ENCODE measurements at regions not wholly inside any gene's neighbourhood (a gene's known extent, or its start where the extent isn't known, plus 50 kb on each side); places are given as distances from the start of the nearest gene placed in this dataset.
"Not testable (repeated sequence)": the region's sequence is repeated elsewhere in the genome, so short reads cannot be mapped to it uniquely, and the experiment has no call there.

DNA sequence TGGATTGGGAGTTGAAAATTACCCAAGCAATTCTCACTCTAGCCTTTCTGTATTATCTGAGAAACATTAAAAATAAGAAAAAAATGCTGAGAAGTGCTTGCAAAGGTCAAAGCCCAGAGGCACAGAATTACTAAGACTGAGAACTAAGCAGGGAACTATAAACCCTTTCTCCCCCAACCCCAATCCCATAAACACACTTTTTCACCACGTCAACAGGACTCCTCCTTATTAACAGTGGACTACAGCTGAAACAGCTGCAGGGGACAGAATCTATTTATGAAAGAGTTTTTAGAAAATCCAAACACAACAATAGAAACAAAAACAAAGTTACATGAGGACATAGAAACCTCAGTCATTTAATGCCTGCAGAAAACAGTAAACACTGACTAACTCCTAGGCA is 984.1 kb downstream of the TRAM1L1 start:
- DNase-seq, result no peak

DNA sequence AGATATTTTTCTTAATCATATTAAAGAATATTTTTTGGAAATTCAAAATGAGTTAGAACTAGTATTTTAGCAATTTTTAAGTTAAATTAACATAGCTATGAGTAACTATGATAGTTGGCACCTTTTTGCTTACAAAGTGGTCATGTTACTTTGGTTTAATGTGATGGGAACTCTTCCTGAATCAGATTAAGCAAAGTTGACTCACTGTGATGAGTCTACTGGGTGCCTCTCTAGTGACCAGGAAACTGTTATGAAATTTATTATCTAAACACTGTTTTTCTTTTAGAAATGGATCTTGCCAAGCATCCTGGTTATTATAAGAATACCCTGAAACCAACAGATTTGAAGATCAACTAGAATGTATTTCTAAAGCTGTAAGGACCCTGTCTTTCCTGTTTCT is 985.8 kb downstream of the TRAM1L1 start:
- DNase-seq, result no peak

DNA sequence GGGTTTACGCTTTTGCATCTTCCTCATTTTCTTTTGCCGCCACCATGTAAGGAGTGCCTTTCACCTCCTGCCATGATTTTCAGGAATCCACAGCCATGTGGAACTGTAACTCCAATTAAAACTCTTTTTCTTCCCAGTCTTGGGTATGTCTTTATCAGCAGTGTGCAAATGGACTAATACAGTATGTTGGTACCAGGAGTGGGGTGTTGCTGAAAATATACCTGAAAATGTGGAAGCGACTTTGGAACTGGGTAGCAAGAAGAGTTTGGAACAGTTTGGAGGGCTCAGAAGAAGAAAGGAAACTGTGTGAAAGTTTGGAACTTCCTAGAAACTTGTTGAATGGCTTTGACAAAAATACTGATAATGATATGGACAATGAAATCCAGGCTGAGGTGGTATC is 983.9 kb upstream of the NDST4 start:
- not testable (repeated sequence) for DNase-seq

DNA sequence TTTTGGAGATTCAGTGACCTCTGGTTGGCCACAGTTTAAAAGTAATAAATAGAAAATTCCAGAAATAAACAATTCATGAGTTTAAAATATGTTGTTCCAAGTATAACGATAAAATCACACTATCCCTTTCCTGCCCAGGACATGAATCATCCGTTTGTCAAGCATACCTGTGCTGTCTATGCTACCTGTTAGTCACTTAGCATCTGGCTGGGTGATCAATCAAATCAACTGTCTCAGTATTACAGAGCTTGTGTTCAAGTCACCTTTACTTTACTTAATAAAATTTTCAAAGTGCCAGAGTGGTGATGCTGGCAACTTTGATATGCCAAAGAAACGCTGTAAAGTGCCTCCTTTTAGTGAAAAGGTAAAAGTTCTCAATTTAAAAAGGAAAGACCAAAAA is 979.5 kb upstream of the NDST4 start:
- DNase-seq, result no peak

DNA sequence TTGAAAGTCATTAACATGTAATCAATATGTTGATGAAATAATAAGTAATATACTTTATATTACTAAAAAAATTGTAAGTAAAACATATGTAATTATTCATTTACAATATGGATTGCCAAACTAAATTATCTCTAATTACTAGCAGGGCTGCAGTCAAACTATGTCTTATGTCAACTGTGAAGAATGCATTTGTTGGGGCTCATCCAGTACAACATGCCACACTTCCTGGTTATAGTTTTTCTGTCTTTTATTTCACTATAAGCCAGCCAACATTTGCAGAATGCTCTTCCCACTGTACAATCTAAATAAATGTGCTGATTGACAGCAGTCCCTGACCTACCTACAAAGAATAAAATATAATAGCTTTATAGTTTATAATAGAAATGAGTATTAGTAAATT is 975.4 kb upstream of the NDST4 start:
- DNase-seq, result no peak

DNA sequence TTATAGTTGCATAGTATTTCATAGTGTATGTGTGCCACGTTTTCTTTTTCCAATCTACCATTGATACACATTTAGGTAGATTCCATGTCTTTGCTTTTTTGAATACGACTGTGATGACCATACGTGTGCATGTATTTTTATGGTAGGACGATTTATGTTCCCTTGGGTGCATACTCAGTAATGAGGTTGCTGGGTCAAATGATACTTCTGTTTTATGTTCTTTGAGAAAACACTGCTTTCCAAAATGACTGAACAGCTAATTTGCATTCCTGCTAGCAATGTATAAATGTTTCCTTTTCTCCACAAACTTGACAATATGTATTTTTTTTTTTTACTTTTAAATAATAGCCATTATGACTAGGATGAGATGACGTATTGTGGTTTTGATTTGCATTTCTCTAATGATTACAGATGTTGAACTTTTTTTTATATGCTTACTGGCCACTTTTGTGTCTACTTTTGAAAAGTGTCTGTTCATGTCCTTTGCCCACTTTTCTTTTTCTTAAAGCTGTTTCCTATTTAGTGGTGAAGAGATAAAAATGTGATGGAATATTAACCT is 969.5 kb upstream of the NDST4 start:
- no peak for DNase-seq

DNA sequence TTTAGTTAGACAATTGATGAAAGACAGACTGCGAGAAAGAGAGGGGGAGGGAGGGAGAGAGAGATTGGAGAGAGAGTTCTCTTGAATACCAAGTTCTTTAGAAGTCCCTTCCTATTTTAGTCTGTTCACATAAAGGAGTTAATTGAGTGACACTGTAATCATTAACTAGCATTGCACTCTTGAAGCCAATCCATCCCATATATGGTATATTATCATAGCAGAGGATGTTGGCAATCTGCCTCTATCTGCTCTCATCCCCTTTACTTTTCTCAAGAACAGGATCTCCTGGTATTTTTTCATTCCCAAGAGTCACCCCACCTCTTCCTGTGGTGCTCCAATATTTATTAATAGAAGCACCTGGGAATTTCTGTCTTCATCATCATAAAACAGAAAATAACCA is 959.6 kb upstream of the NDST4 start:
- DNase-seq, result no peak

DNA sequence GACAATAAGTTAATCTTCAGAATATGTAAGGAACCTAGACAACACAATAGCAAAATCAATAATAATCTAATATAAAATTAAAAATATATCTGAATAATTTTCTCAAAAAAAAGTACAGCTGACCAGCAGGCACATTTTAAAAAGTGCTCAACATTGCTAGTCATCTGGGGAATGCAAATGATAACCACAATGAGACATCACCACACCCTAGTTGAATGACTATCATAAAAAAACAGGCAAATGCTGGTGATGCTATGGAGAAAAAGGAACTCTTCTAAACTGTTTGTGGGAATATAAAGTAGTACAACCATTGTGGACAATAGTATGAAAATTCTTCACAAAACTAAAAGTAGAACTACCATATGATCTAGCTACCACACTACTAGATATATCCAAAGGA is 956.9 kb upstream of the NDST4 start:
- DNase-seq, result no peak

DNA sequence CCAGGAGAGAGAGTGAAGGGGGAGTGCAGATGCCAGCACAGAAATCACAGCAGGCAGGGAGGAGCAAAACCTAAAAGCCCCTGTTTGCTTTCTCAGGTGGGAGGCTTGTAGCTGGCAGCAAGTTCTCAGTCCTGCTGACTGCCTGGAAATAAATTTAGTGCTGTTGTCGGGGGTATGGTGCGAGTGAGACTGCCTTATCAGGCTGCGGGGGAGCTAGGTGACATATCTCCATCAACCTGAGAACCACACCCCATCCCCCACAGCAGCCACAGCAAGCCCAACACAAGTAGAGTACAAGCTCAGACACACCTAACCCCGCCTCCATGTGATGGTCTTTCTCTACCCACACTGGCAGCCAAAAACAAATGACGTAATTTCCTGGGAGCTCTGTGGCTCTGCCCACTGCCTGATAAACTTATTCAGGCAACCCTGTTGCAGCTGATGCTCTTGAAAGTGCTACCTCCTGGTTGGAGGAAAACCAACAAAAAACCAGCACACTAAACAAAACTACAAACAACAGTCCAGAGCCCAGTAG is 953.4 kb upstream of the NDST4 start:
- DNase-seq, result no peak

DNA sequence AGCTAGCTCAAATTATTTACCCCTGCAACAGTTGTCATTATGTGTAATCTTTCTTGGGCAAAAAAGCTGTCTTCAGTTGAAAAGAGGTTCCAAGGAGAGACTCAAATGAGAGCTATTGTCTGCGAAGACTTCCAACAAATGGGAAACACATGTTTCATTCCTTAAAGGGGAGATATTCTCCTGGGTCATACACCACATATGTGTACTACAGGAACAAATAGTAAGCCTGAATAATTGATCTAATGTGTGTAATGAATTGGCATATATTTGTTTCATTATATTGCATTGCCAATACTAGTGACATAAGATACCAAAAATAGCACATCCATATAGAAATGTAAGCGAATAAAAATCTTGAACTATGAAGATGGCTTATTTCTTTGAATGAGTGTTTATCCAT is 950.9 kb upstream of the NDST4 start:
- DNase-seq, result no peak

DNA sequence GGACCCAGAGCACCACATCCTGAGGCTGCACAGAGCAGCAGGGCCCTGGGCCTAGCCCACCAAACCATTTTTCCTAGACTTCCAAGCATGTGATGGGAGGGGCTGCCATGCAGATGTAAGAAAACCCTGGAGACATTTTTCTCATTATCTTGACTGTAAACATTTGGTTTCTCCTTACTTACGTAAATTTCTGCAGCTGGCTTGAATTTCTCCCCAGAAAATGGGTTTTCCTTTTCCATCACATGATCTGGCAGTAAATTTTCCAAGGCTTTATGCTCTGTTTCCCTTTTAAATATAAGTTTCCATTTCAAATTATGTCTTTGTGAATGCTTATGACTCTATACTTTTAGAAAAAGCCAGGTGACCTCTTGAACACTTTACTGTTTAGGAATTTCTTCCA is 945.9 kb upstream of the NDST4 start:
- DNase-seq, result no peak

DNA sequence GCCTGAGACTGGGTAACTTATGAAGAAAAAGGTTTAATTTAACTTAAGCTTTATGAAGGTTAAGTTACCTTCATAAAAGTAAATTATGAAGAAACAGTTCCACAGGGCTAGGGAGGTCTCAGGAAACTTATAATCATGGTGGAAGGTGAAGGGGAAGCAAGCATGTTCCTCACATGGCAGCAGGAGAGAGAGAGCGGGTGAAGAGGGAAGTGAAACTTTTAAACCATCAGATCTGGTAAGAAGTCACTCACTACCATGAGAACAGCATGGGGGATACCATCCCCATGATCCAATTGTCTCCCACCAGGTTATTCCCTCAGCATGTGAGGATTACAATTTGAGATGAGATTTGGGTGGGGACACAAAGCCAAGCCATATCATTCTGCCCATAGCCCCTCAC is 944.7 kb upstream of the NDST4 start:
- no peak for DNase-seq

DNA sequence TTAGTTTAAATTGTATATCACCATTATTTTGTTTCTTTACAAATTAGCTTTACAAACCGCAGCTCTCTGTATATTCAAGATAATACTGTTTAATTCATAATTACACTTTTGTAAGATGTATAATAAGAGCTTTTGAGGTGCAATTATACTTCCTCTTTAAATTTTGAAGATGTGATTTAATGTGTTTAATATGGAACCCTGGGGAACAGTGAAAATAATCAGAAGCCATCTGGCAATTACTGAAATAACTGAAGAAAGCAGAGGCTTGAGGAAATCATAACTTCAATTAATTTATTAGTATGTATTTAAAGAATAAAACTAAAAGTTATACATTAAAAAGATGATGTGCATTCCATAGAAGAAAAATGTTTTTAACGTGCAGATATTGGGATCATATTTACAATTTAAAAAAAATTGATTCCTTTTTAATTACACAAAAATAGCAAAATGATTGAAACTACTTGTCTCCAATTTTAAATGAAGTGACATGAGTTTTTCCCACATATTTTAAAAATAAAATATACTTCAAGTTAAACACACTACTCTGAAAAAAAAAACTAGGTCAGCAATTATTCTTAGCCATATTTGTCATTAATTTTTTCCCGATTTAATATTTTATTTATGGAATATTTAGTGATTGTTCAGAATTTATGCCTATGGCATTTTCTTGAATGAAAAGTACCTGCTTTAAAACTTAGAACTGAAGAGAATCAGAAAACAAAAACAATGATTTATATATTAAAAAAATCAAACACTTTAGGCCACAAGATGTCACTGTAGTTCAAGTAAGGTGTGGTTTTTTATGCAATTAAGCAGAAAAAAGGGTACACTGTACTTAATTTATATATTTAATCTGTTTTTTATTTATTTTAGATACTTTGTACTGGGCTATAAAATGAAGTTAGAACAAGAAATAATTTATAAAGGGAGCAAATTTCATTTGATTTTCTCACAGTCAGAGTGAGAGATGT is 942.7 kb upstream of the NDST4 start:
- no peak for DNase-seq

DNA sequence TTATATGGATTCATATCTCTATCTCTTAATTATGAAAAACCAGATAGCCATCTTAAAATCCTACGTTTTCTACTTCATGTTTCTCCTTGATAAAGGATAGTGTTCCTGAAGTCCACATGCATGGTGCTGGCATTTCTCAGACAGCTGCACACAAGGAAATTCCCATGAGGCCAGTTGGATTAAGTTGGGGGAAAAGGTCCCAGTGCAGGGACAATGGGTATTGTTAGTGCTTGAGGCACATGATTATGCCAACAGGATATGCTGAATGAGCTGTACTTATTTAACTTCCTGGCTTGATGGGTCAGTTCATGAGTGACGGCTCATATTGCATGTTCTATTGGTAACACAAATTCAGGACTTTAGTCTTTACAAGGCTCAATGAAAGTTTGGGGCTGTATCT is 913.9 kb upstream of the NDST4 start:
- no peak for DNase-seq

DNA sequence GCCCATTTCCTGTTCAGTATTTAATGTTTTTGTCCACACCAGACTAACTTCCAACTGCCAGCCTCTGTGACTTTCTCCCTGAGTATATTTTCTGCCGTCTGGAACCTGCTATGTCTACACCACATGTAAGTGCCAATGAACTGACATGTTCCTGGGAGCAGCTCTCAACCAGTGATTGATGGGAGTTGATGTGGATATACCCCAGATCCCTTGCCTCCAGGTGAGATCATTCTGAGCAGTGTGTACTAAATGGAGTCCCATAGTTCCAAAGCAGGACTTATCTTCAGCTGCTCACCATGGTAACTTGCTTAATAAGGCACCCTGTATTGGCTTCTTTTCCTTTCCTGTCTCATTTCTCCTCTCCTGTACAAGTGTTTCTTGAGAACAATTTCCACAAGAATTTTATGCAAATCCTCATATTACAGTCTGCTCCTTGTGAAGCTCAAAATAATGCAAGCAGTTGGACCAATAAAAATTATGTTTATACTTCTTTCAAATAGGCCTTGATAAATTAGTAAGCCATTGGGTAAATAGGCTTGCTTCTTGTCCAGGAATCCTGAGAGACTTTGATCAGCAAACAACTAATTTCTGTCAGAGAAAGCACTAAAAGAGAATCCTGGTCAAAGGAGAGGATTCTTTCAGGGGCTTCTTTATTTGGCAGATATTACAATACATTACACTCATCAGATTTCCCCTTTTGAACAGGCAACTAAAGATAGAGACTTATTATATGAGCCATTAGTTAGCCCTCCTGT is 911.7 kb upstream of the NDST4 start:
- no peak for DNase-seq

DNA sequence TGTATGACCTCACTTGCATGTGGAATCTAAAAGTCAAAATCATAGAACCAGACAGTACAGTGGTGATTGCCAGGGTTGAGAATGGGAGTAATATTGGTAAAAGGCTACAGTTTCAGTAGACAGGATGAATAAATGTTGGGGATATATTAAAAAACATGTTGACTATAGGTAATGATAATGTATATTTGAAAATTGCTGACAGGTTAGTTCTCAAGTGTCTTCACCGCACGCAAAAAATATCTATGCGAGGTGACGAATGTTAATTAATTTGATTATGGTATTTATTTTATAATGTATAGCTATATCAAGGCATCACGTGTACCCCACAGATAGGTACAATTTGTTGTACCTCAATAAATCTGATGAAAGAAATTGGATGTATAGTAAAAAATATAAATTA is 909.6 kb upstream of the NDST4 start:
- DNase-seq, result no peak

DNA sequence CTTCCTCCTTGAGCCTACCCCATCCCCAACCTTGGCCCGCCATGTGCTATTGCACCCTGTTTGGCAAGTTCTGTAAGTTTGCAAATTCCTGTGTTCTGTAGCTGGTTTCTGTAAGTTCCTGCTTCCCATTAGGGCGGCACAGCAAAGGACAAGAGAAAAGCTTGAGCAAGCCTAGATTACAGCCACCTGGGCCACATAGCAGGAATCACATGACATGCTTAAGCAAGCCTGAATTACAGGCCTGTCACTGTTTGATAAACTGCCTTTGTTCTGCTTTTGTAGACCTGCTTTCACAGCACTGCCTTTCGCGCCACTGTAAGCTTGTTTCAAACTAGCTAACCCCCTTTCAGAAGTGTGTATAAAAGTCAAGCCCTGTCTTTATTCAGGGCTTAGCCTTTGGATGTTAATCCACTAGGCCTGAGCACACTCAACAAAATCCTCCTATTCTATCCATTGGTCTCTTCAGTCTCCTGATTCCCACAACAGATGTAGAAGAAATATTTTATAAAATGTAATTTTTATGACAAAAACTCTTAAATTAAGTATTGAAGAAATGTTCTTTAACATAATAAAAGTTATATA is 906.8 kb upstream of the NDST4 start:
- DNase-seq, result no peak

DNA sequence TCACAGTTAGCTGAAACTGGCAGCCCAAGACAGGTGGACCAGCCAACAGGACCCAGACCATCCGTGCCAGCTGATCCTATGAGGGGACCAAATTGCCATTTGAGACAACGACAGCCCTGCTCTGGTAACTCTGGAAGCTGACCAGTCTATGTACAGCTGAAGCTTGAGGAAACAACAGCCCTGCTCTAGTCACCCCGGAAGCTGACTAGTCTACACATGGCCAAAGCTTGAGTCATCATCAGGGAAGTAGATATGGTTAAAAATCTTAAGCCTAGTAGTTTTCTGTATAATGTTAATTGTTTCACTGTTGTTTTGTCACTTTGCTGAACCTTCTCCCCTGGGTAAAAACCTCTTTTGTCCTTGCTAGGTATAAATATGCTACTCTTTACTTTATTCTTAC is 905.4 kb upstream of the NDST4 start:
- DNase-seq, result no peak

DNA sequence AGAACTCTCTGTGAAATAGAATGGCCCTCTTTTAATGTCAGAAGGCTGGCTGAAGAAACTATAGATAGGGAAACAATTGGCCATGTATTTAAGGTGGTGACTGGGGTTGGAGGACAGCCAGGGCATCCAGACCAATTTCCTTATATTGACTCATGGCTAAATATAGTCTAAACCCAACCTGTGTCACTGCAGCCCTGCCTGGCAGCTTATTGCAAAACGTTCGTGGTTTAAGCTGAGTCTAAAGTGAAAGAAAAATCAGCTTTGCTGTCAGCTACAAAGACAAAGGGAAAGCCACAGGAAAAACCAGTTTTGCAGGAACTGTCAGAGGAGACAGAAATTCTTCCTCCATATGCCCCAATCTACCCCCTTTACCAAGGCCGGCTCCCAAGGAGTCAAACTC is 902.8 kb upstream of the NDST4 start:
- DNase-seq, result no peak

DNA sequence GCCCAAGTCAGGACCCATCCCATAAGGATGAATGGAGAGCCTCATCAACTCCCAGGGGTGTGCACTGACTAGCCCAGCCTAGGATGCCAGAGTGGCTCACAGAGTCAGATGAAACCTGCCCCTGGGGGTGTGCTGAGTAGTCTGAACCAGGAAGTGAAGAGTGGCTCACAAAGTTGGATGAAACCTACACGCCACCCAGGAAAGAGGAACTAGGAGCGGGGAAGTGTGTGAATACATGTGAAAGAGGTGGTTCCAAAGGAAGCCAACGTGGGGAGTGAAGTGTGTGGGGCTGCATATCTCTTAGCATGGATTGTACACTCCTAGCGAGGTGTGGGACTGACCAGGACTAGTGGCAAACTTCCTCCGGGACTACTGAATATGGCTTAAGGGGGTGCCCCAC is 902.1 kb upstream of the NDST4 start:
- no peak for DNase-seq

DNA sequence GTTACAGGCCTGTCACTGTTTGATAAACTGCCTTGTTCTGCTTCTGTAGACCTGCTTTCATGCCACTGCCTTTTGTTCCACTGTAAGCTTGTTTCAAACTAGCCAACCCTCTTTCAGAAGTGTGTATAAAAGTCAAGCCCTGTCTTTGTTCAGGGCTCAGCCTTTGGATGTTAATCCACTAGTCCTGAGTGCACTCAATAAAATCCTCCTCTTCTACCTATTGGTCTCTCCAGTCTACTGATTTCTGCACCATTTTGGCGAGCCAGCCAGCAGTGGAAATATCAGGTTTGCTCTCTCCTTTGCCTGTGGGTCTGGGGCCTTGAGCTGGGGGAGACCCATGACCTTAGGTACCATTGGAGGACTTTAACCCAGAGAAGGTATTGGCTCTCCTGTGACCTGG is 901.6 kb upstream of the NDST4 start:
- DNase-seq, result no peak

DNA sequence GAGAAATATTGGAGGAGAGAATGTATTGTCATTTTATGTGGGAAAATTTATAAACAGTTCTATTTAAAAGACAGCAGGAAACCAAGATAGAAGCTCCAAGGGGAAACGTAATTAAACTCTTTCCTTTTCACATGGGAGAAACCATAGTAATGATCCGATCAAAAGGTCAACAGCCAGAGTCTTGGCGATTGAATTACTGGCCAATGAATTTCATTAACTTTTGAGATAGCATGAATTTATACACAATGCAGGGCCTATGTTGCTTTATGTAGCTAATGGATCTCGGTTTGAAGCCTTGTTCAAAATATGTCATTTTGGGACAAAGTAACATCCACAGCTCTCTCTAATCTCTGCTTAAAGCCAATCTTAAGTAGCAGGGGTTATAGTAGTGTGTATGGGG is 897.5 kb upstream of the NDST4 start:
- no peak for DNase-seq

DNA sequence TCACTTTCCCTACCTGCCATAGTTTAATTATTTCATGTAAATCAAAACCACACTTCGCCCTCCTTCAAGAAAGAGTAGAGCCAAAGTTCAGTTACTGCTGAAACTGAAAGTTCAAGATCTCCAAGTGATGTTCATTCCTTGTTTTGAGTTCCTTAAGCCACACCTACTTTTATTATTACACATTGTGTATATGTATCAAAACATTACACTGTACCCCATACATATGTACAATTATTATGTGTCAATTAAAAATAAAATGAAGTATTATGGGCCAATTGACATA is 892.3 kb upstream of the NDST4 start:
- no peak for DNase-seq
